IMR-90 (cell line): ENCODE measurements at regions not wholly inside any gene's neighbourhood (a gene's known extent, or its start where the extent isn't known, plus 50 kb on each side); places are given as distances from the start of the nearest gene placed in this dataset.

Experiments
- ATAC-seq: fragments of 200-7000 bp; cut with Tn5 transposase; 2 replicates; pipeline ENCODE4 v1.9.1; 2020; ENCODE audit warnings: low read depth, mild to moderate bottlenecking, moderate library complexity
- BruUV-seq: library from RNA; stranded (reverse); fragments of 400-500 nt; replicated peaks from 2 replicates; lab custom pipeline; 2021; lab: Mats Ljungman, UMichigan
- CTCF ChIA-PET: fragments of 300-600 bp; formaldehyde crosslinking; extraction: SDS; loops from one replicate; lab custom pipeline; 2021; ENCODE audit warnings: antibody characterized with exemption; lab: Yijun Ruan, JAX
- POLR2A ChIA-PET: fragments of 300-600 bp; sonication (Branson Sonifier 250); formaldehyde crosslinking; loops from one replicate; lab custom pipeline; 2022; ENCODE audit warnings: antibody characterized with exemption; ENCODE audit not compliant: unreplicated experiment; lab: Charles Lee
- DNase-seq: peaks from one replicate; pipeline ENCODE4 v3.0.0; 2013
- H2AFZ ChIP-seq: replicated peaks from 2 replicates; pipeline ENCODE3; 2013; ENCODE audit warnings: low read length, mild to moderate bottlenecking; ENCODE audit not compliant: poor library complexity
- H2AK5ac ChIP-seq: 2 replicates; pipeline ENCODE4 v1.6.1; 2013; ENCODE audit warnings: low read depth, low read length, inconsistent platforms
- H2AK9ac ChIP-seq: replicated peaks from 2 replicates; pipeline ENCODE3; 2013; ENCODE audit warnings: mild to moderate bottlenecking, low read depth, low read length, moderate library complexity; ENCODE audit not compliant: poor library complexity
- H2BK120ac ChIP-seq: 2 replicates; pipeline ENCODE4 v1.6.1; 2013; ENCODE audit warnings: low read depth, low read length, inconsistent platforms
- H2BK15ac ChIP-seq: 3 replicates; pipeline ENCODE4 v1.6.1; 2013; ENCODE audit warnings: low read depth, low read length, inconsistent platforms
- H2BK20ac ChIP-seq: 2 replicates; pipeline ENCODE4 v1.6.1; 2013; ENCODE audit warnings: low read depth, mild to moderate bottlenecking, inconsistent platforms, low read length, moderate library complexity
- H2BK5ac ChIP-seq: 2 replicates; pipeline ENCODE4 v1.6.1; 2013; ENCODE audit warnings: mild to moderate bottlenecking, low read depth, low read length, inconsistent platforms; ENCODE audit not compliant: poor library complexity, severe bottlenecking
- H3K14ac ChIP-seq: replicated peaks from 2 replicates; pipeline ENCODE4 v1.6.1; 2013; ENCODE audit warnings: low read depth, low read length, inconsistent platforms
- H3K18ac ChIP-seq: 2 replicates; pipeline ENCODE4 v1.6.1; 2013; ENCODE audit warnings: low read depth, low read length, control low read depth
- H3K23ac ChIP-seq: 2 replicates; pipeline ENCODE4 v1.6.1; 2013; ENCODE audit warnings: low read depth, low read length, inconsistent platforms
- H3K27ac ChIP-seq: 2 replicates; pipeline ENCODE4 v1.5.1; 2013; ENCODE audit warnings: mild to moderate bottlenecking, control low read depth, low read length; ENCODE audit not compliant: insufficient read depth
- H3K27me3 ChIP-seq: 2 replicates; pipeline ENCODE4 v1.6.1; 2013; ENCODE audit warnings: low read length; ENCODE audit not compliant: control insufficient read depth, insufficient read depth
- H3K36me3 ChIP-seq: 2 replicates; pipeline ENCODE4 v1.6.1; 2013; ENCODE audit warnings: low read length, mixed read lengths; ENCODE audit not compliant: control insufficient read depth, insufficient read depth
- H3K4ac ChIP-seq: 2 replicates; pipeline ENCODE4 v1.6.1; 2013; ENCODE audit warnings: low read depth, low read length, inconsistent platforms
- H3K4me1 ChIP-seq: 2 replicates; pipeline ENCODE4 v1.6.1; 2013; ENCODE audit warnings: low read length, mixed read lengths; ENCODE audit not compliant: control insufficient read depth, insufficient read depth
- H3K4me2 ChIP-seq: 2 replicates; pipeline ENCODE4 v1.6.1; 2013; ENCODE audit warnings: low read depth, mild to moderate bottlenecking, control low read depth, low read length, moderate library complexity
- H3K4me3 ChIP-seq: 2 replicates; pipeline ENCODE4 v1.5.1; 2013; ENCODE audit warnings: low read depth, mild to moderate bottlenecking, control low read depth, low read length, moderate library complexity; ENCODE audit not compliant: insufficient read depth
- H3K56ac ChIP-seq: 2 replicates; pipeline ENCODE4 v1.6.1; 2013; ENCODE audit warnings: low read length, inconsistent platforms; ENCODE audit not compliant: insufficient read depth; ENCODE audit errors: extremely low read depth
- H3K79me1 ChIP-seq, 2 experiments: 2 replicates each; pipeline ENCODE4 v1.6.1; 2013; ENCODE audit warnings: low read length in 2 of 2, inconsistent platforms in 1 of 2, low read depth in 1 of 2
- H3K9ac ChIP-seq: 2 replicates; pipeline ENCODE4 v1.6.1; 2013; ENCODE audit warnings: low read depth, low read length, control low read depth
- H3K9me1 ChIP-seq: 2 replicates; pipeline ENCODE4 v1.6.1; 2013; ENCODE audit warnings: low read length, inconsistent platforms; ENCODE audit not compliant: insufficient read depth
- H3K9me3 ChIP-seq: 2 replicates; pipeline ENCODE4 v1.6.1; 2013; ENCODE audit warnings: low read length; ENCODE audit not compliant: control insufficient read depth, insufficient read depth
- H4K20me1 ChIP-seq: 2 replicates; pipeline ENCODE4 v1.6.1; 2013; ENCODE audit warnings: low read length, inconsistent platforms; ENCODE audit not compliant: insufficient read depth
- H4K5ac ChIP-seq: 2 replicates; pipeline ENCODE4 v1.6.1; 2013; ENCODE audit warnings: mild to moderate bottlenecking, low read depth, low read length, control low read depth
- H4K8ac ChIP-seq, 2 experiments: 2 replicates each; pipeline ENCODE4 v1.6.1; 2013; ENCODE audit warnings: low read depth in 2 of 2, low read length in 2 of 2, control low read depth in 1 of 2, inconsistent platforms in 1 of 2
- H4K91ac ChIP-seq: 2 replicates; pipeline ENCODE4 v1.6.1; 2013; ENCODE audit warnings: low read depth, low read length, inconsistent platforms; ENCODE audit not compliant: insufficient read depth
- BHLHE40 ChIP-seq: fragments of 150-350 bp; IDR thresholded peaks from 2 replicates; pipeline ENCODE4 v1.6.1; 2016; ENCODE audit warnings: mild to moderate bottlenecking, low read depth, low read length
- WGBS, 2 experiments: methylation state at CpG; one replicate each; pipeline versions ENCODE4 v1.1.5 to v1.1.7; 2013; ENCODE audit warnings: missing lambda C conversion rate in 2 of 2; ENCODE audit not compliant: insufficient read length in 1 of 2; ENCODE audit errors: extremely low coverage in 2 of 2; 5-methylcytosine and 5-hydroxymethylcytosine counted together
- dilution Hi-C: fragments of 300-500 bp; cut with HindIII; formaldehyde crosslinking; loops from one replicate; pipeline ENCODE4 v1.14.3; 2018; ENCODE audit warnings: low sequenced_read_pairs; ENCODE audit not compliant: unreplicated experiment
- in situ Hi-C: fragments of 300-500 bp; cut with MboI; formaldehyde crosslinking; loops from 3 replicates; pipeline ENCODE4 v1.14.3; 2019; ENCODE audit warnings: low sequenced_read_pairs, inconsistent platforms, mixed read lengths
- intact Hi-C: fragments of 100-400 bp; cut with micrococcal nuclease; formaldehyde crosslinking; loops from 2 replicates; pipeline ENCODE4 v1.10.0; 2022

DNA sequence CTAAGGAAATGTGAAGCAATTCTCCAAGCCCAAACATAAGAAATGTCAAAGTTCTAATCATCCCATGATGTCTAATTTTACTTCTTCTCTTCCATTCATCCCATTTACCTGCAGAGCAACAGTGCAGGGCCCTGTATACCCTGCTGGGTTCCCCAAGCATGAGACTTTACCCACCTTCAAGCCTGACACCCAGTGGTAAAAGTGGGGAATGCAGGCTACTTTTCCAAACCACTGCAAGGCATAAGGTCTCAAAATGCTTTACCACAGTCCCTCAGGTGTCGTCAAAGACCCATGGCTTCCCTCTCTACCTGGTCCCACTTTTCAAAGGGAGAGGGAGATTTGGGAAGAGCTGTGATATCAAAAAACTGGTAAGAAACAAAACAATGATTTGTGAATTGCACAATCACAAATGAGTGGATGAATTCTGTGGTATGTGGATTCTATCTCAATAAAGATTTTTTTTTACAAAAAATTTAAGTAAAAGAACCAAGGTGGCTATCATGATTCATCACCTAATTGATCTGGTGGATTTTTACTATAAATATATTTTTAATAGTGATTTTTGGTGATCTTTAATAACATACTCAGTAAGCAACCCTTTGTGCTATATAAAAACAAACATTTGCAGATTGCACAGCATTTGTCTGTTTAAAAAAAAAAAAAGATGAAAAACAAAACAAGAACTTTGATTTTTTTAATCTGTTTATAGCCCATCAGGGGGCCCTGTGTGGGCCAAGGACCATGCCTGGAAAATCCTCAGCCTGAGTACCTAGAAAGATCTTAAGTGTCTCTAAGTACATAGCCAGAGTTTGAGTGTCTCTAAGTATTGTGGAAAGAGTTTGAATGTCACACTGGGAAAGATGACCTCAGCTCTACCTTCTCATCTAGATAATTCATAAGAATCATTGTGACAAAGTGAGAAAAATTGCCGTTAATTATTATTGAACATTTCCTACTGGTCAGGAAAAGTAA, 73.1 kb upstream of the GJB5 start (continued):
- TF ChIP-seq BHLHE40, result no peak

DNA sequence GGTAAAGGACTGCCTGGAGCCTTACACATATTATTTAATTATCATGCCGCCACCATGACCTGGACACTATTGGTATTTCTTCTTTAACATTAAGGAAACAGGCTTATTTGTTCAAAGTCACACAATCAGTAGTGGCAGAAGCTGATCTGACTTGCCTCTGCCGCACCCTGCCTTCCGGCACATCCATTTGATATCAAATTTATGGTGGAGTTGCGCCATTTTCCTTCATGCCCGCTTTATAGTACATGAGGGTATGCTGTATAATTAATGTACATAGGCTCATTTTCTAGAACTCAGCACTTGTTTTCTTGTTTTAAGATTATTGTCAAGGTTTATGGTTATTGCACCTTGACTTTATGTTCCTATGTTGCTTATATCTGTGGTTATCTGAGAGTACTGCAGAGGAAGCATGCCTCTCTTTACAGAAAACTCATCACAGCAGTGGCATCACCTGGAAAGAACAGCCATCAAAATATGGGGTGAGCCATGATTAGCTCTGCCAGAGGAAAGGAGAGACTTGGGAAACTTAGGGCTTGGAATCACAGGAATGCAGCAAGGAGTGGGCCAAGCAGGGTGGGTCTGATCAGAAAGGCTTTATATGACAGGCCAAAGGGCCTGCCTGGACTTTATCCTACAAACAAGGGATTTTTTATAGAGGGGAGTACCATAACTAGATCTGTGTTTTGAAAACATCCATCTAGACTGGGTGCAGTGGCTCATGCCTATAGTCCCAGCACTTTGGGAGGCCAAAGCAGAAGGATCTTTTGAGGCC, 72.2 kb upstream of the GJB5 start:
- no peak overlapping the region for H3K56ac ChIP-seq
- ATAC-seq (no peak), DNase-seq (no peak)
- H4K91ac ChIP-seq, result no peak overlapping the region
- H2AK5ac ChIP-seq, result no peak overlapping the region
- H3K4ac ChIP-seq, result no peak overlapping the region
- H3K9me1 ChIP-seq, result no peaks in the 10 kb centered on the region
- H3K9me3 ChIP-seq, result no peaks in the 10 kb centered on the region
- ChIA-PET CTCF (no interaction called here), POLR2A (no interaction called here)
- no peak overlapping the region for H3K27ac ChIP-seq
- in situ Hi-C loops (no loop called here), dilution Hi-C loops (no loop called here), intact Hi-C loops (no loop called here)
- H3K27me3 ChIP-seq, result no peaks in the 10 kb centered on the region
- H2AFZ ChIP-seq, result no peak overlapping the region
- H2BK5ac ChIP-seq, result no peak overlapping the region
- no peak overlapping the region for H3K23ac ChIP-seq
- no CpG with 5 or more reads among the region's 5 CpGs for WGBS, 2 experiments
- H2BK20ac ChIP-seq, result no peak overlapping the region
- H2BK15ac ChIP-seq, result no peak overlapping the region
- no peak overlapping the region for H4K5ac ChIP-seq
- H3K18ac ChIP-seq, result no peak overlapping the region
- no peaks in the 10 kb centered on the region for H4K20me1 ChIP-seq
- no peak overlapping the region for H3K4me2 ChIP-seq
- H2AK9ac ChIP-seq, result no peak overlapping the region
- no peak overlapping the region for H2BK120ac ChIP-seq
- H3K4me1 ChIP-seq, result no peaks in the 10 kb centered on the region
- no peak overlapping the region for H3K9ac ChIP-seq
- no TSS peak for BruUV-seq
- no peaks in the 10 kb centered on the region for H3K79me1 ChIP-seq
- H3K36me3 ChIP-seq, result no peaks in the 10 kb centered on the region
- H3K4me3 ChIP-seq, result no peak overlapping the region
- TF ChIP-seq BHLHE40, result no peak
- no peak overlapping the region for H4K8ac ChIP-seq
- no peak overlapping the region for H3K14ac ChIP-seq
